VCaP (cell line): ENCODE measurements at regions not wholly inside any gene's neighbourhood (a gene's known extent, or its start where the extent isn't known, plus 50 kb on each side); places are given as distances from the start of the nearest gene placed in this dataset.

ENCODE experiments used
- H3K27ac ChIP-seq: fragments of 450-650 bp; 2 replicates; pipeline ENCODE4 v1.5.1; 2017
- TF ChIP-seq, protein P1 (sequence below): fragments of 450-650 bp; conservative IDR thresholded peaks from 2 replicates; pipeline ENCODE4 v1.5.1; 2017; ENCODE audit warnings: mild to moderate bottlenecking, moderate library complexity

DNA sequence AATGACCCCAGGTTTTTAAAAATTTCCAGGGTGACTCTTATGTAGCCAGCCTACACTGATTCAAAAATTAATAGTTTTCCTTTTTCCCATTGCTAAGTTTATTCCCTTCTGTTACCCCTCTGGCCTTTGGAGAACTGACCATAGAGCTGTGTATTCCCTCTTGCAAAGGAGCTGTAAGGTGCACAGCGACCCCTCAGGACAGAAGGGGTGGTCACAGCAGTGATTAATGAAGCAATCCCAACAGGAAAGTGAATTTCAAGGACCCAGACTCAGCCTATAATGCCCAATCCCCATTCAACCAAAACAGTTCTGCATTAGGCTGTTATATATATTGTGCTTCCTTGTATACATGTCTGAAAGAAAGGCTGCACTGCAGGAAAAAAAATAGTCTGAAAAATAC is 147.1 kb downstream of the WT1 start:
- no peak overlapping the region for H3K27ac ChIP-seq
- TF ChIP-seq, protein P1, sequence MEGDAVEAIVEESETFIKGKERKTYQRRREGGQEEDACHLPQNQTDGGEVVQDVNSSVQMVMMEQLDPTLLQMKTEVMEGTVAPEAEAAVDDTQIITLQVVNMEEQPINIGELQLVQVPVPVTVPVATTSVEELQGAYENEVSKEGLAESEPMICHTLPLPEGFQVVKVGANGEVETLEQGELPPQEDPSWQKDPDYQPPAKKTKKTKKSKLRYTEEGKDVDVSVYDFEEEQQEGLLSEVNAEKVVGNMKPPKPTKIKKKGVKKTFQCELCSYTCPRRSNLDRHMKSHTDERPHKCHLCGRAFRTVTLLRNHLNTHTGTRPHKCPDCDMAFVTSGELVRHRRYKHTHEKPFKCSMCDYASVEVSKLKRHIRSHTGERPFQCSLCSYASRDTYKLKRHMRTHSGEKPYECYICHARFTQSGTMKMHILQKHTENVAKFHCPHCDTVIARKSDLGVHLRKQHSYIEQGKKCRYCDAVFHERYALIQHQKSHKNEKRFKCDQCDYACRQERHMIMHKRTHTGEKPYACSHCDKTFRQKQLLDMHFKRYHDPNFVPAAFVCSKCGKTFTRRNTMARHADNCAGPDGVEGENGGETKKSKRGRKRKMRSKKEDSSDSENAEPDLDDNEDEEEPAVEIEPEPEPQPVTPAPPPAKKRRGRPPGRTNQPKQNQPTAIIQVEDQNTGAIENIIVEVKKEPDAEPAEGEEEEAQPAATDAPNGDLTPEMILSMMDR = no peak

DNA sequence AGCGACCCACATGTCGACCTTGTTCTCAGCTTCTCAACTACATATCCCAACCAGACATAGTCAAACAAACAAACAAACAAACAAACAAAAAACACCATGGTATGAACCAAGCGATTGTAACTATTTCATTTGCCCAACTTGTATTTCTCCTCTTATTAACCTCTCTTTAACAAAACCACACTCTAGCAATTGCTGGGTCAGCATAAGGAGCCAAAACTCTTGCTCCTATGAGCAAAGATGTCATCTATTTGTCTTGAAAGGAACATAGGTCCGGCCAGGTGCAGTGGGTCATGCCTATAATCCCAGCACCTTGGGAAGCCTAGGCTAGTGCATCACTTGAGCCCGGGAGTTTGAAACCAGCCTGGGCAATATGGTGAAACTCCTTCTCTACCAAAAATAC is 145.6 kb downstream of the WT1 start:
- TF ChIP-seq, protein P1 = no peak
- H3K27ac ChIP-seq = no peak overlapping the region

DNA sequence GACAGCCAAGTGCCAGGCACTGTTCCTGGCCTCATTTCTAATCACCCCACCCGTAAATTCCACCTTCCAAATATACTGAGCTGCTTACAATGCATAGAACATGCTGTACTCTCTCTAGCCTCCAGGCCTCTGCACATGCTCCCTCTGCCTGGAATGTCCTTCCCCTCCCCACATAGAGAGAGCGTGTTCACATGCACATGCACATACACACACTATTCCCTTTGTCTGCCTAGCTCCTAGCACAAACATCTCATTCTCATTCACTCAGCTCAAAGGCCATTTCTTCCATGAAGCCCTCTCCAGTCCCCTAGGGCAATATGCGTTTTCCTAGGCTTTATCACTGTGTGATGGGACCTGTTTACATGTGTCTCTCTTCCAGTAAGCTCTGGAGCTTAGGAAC is 144.6 kb downstream of the WT1 start:
- TF ChIP-seq, protein P1 = no peak
- H3K27ac ChIP-seq = no peak overlapping the region

DNA sequence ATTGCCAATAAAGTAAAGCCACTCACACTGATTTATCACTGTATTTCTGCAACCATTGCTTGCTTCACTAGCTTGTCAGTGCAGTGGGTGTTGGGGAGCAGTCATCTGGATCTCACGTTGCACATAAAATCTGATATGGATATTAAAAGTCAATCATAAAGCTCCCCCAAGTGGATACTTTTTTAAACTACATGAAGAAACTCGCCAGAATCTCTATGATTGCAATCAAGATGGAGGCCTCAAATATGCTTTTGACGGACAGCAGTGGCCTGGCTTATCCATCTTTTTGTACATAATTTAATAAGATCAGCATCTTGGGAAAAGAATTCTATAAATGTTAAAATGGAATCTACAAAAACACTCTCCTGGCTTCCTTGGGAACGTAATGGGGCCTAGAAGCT is 137.7 kb downstream of the WT1 start:
- no peak overlapping the region; the same call in 1 of the 2 replicates for H3K27ac ChIP-seq
- TF ChIP-seq, protein P1 = peak; percentile 54

DNA sequence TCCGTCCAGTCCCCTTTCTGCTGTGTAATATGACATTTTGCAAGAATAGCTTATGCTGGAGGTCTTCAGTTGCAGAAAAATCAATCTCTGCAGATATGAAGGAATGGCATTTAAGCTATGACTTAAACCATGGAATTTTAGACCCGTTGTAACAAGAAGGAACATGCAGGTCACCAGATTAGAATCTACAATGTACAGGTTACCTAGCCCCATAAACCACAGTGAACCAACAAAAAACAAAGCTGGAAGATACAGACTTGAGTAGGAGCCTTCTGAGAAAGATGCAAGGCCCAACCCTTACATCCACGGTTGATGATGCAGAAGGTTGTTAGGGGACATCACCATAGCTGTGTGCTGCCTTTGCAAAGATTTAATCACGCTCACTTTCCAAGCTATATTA is 132.5 kb downstream of the WT1 start:
- H3K27ac ChIP-seq = no peak overlapping the region
- TF ChIP-seq, protein P1 = no peak

DNA sequence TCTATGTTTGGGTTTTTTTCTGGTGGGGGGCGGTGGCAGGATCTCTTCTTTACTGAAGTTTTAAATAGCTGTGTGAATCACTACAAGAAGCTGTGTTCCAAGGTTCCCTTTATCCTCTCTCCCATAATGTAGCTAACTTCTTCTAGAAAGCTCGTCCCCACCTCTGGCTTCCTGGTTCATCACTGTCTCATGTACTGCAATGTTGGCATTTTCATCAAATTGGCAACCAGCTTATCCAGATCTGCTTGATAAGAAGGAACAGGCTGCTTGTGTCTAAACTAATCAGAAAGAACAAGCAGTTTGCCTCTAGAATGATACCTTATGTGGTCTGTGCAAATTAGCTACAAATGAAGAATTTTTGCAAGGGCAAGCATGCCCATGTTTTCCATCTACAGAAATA is 130.8 kb downstream of the WT1 start:
- peak overlapping the region; percentile 26; the same call in 1 of the 2 replicates for H3K27ac ChIP-seq
- TF ChIP-seq, protein P1 = no peak

DNA sequence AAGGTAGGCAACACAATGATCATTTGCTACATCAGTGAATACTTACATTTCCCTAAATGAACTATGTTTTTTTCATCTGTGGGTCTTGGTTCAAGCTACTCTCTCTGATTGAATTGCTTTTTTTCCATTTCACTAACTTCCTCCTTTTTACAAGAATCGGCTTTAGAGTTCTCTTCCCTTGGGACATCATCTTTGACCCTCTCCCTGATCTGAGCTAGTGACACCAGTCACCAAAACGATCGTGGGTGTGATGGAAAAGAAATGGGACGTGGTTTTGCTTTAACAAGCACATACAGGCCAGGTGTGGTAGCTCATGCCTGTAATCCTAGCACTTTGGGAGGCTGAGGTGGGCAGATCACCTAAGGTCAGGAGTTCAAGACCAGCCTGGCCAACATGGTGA is 129.9 kb downstream of the WT1 start:
- TF ChIP-seq, protein P1 = no peak
- no peak overlapping the region for H3K27ac ChIP-seq

DNA sequence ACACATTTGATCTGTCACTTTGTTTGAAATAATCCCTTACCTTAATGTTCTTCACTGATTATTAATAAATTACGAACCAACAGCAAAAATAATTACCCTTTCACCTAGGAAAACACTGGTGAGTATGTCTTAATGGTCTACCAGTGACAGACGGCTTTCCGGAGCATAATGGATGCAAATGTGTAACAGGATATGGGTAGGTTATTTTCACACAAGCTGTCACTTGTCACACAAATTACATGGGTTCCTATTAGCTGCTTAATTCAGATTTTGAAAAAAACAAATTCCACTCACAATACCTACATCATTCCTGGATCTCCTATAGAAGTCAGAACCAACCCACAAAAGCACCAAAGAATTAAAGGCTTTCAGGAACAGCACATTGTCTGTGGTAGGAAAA is 127.9 kb downstream of the WT1 start:
- no peak overlapping the region for H3K27ac ChIP-seq
- TF ChIP-seq, protein P1 = no peak
